OCI-LY7 (cell line): ENCODE measurements at regions not wholly inside any gene's neighbourhood (a gene's known extent, or its start where the extent isn't known, plus 50 kb on each side); places are given as distances from the start of the nearest gene placed in this dataset.

Experiments
- BruUV-seq: library from RNA; stranded (reverse); fragments of 400-500 nt; replicated peaks from 2 replicates; lab custom pipeline; 2021; lab: Mats Ljungman, UMichigan
- CTCF ChIA-PET: fragments of 300-600 bp; sonication (Branson Sonifier 250); formaldehyde crosslinking; loops from one replicate; lab custom pipeline; 2022; ENCODE audit warnings: antibody characterized with exemption; ENCODE audit not compliant: unreplicated experiment; lab: Charles Lee
- POLR2A ChIA-PET: fragments of 300-600 bp; sonication (Branson Sonifier 250); formaldehyde crosslinking; loops from one replicate; lab custom pipeline; 2022; ENCODE audit warnings: antibody characterized with exemption; lab: Charles Lee
- DNase-seq: peaks from one replicate; pipeline ENCODE4 v3.0.0-alpha.2; 2015; ENCODE audit warnings: low spot score
- H2AFZ ChIP-seq: fragments of 200-600 bp; sonication (generic), shearing (Covaris generic); 2 replicates; pipeline ENCODE4 v1.6.1; 2014; ENCODE audit warnings: mild to moderate bottlenecking, antibody characterized with exemption, low read length, moderate library complexity
- H3K27ac ChIP-seq: fragments of 200-600 bp; sonication (generic); 2 replicates; pipeline ENCODE4 v1.5.1; 2014; ENCODE audit warnings: mixed run types, low read depth, mild to moderate bottlenecking, moderate library complexity, low read length, inconsistent platforms; ENCODE audit not compliant: poor library complexity, severe bottlenecking
- H3K36me3 ChIP-seq: fragments of 200-600 bp; sonication (generic); 2 replicates; pipeline ENCODE4 v1.6.1; 2014; ENCODE audit warnings: mild to moderate bottlenecking, antibody characterized with exemption, low read length, moderate library complexity, mixed read lengths; ENCODE audit not compliant: insufficient read depth
- H3K4me1 ChIP-seq: fragments of 200-600 bp; sonication (generic); 2 replicates; pipeline ENCODE4 v1.5.1; 2014; ENCODE audit warnings: mild to moderate bottlenecking, low read length; ENCODE audit not compliant: insufficient read depth, poor library complexity, severe bottlenecking
- H3K4me2 ChIP-seq: fragments of 200-600 bp; sonication (generic); 2 replicates; pipeline ENCODE4 v1.6.1; 2014; ENCODE audit warnings: mild to moderate bottlenecking, low read length
- H3K4me3 ChIP-seq: fragments of 200-600 bp; sonication (generic); 2 replicates; pipeline ENCODE4 v1.5.1; 2014; ENCODE audit warnings: mild to moderate bottlenecking, low read depth, low read length; ENCODE audit not compliant: poor library complexity, severe bottlenecking
- H3K79me2 ChIP-seq: fragments of 200-600 bp; sonication (generic); 2 replicates; pipeline ENCODE4 v1.6.1; 2016; ENCODE audit warnings: low read depth, mild to moderate bottlenecking, low read length, moderate library complexity, mixed read lengths; ENCODE audit not compliant: insufficient read depth
- H3K9me2 ChIP-seq: fragments of 200-600 bp; sonication (generic); 2 replicates; pipeline ENCODE4 v1.6.1; 2016; ENCODE audit warnings: mild to moderate bottlenecking, low read length, mixed read lengths; ENCODE audit not compliant: insufficient read depth
- H3K9me3 ChIP-seq: fragments of 200-600 bp; sonication (generic); 2 replicates; pipeline ENCODE4 v1.6.1; 2014; ENCODE audit warnings: mild to moderate bottlenecking, mixed run types, low read length, mixed read lengths
- H4K20me1 ChIP-seq: fragments of 200-600 bp; sonication (generic); 2 replicates; pipeline ENCODE4 v1.6.1; 2014; ENCODE audit warnings: mild to moderate bottlenecking, antibody characterized with exemption, low read length, moderate library complexity, mixed read lengths; ENCODE audit not compliant: insufficient read depth
- CTCF ChIP-seq: fragments of 200-600 bp; sonication (generic); conservative IDR thresholded peaks from 2 replicates; pipeline ENCODE4 v1.5.1; 2014; ENCODE audit warnings: mild to moderate bottlenecking, antibody characterized with exemption, low read length, moderate library complexity, mixed read lengths
- EZH2phosphoT487 ChIP-seq: fragments of 200-600 bp; sonication (generic); IDR thresholded peaks from 2 replicates; pipeline ENCODE4 v1.6.1; 2018; ENCODE audit warnings: low read depth, borderline replicate concordance, mild to moderate bottlenecking, mixed run types, antibody characterized with exemption, low read length, moderate library complexity, mixed read lengths
- intact Hi-C: fragments of 100-400 bp; cut with micrococcal nuclease; formaldehyde crosslinking; loops from one replicate; pipeline ENCODE4 v1.10.0; 2022; ENCODE audit not compliant: unreplicated experiment

DNA sequence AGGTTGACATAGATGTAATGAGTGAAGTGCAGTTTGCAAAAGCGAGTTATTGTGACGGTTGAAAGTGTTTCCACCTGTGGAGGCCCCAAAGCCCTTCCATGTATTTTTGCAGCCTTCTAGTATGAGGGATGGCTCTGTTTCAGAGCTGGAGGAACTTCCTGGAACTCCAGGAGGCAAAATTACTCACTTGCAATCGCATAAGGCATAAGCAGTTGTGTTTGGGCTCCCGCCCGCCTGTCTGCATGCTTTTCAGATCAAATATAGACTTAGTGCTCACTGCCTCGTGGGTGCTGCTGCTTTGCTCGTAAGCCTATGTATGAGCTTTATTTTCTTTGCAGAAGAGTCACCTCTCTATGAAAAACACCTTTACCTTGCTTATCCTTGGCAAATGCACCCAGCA, 146.8 kb upstream of the LARGE1 start:
- no peak overlapping the region for H2AFZ ChIP-seq
- H3K27ac ChIP-seq: no peak overlapping the region
- no peak for TF ChIP-seq EZH2phosphoT487
- no peak for TF ChIP-seq CTCF
- ChIA-PET CTCF (no interaction called here), POLR2A (no interaction called here)
- no peaks in the 10 kb centered on the region for H4K20me1 ChIP-seq
- H3K4me3 ChIP-seq: no peak overlapping the region
- no TSS peak for BruUV-seq
- H3K79me2 ChIP-seq: no peaks in the 10 kb centered on the region
- no peaks in the 10 kb centered on the region for H3K9me2 ChIP-seq
- no peak for DNase-seq
- no peaks in the 10 kb centered on the region for H3K9me3 ChIP-seq
- no peak overlapping the region for H3K4me2 ChIP-seq
- H3K4me1 ChIP-seq: no peaks in the 10 kb centered on the region
- H3K36me3 ChIP-seq: no peaks in the 10 kb centered on the region
- intact Hi-C loops: no loop called here

- no peak overlapping the region for H3K4me3 ChIP-seq
- no peak for TF ChIP-seq EZH2phosphoT487
- no peak for TF ChIP-seq CTCF
- no peaks in the 10 kb centered on the region for H3K36me3 ChIP-seq
- no peaks in the 10 kb centered on the region for H3K4me1 ChIP-seq
- POLR2A ChIA-PET: interaction anchor here (0.8 kb wide), 1 partner anchor 12 kb away, joined by 3 read pairs; no protein-coding TSS in a partner anchor
- H3K4me2 ChIP-seq: no peak overlapping the region
- no peak overlapping the region for H2AFZ ChIP-seq
- H3K9me2 ChIP-seq: no peaks in the 10 kb centered on the region
- H3K9me3 ChIP-seq: no peaks in the 10 kb centered on the region
- no TSS peak for BruUV-seq
- no peaks in the 10 kb centered on the region for H4K20me1 ChIP-seq
- CTCF ChIA-PET: no interaction called here
- no peaks in the 10 kb centered on the region for H3K79me2 ChIP-seq
- intact Hi-C loops: no loop called here
- H3K27ac ChIP-seq: no peak overlapping the region
- no peak for DNase-seq
Observed at GRCh38 chr22:34068001-34068400, 147.7 kb upstream of the LARGE1 start.

GRCh38 chr22:34070051-34070450, 149.8 kb upstream of the LARGE1 start:
- POLR2A ChIA-PET: interaction anchor here (0.5 kb wide), 1 partner anchor 41 kb away, joined by 3 read pairs; no protein-coding TSS in a partner anchor
- intact Hi-C loops: loop anchor here (10.0 kb wide), 1 partner anchor 65 kb away; no protein-coding TSS in a partner anchor
- DNase-seq: no peak
- Histone ChIP-seq H3K4me3 (no peak overlapping the region), H3K9me2 (no peaks in the 10 kb centered on the region), H3K27ac (no peak overlapping the region), H3K36me3 (no peaks in the 10 kb centered on the region), H3K4me2 (no peak overlapping the region), H3K4me1 (no peaks in the 10 kb centered on the region), H3K79me2 (no peaks in the 10 kb centered on the region), H3K9me3 (no peaks in the 10 kb centered on the region), H4K20me1 (no peaks in the 10 kb centered on the region), H2AFZ (no peak overlapping the region)
- TF ChIP-seq CTCF: no peak
- no peak for TF ChIP-seq EZH2phosphoT487
- no TSS peak for BruUV-seq
- CTCF ChIA-PET: no interaction called here
